Lung (tissue), 11 donors: ENCODE measurements at regions not wholly inside any gene's neighbourhood (a gene's known extent, or its start where the extent isn't known, plus 50 kb on each side); places are given as distances from the start of the nearest gene placed in this dataset.

Experiments used
- ATAC-seq: fragments of 200-7000 bp; cut with Tn5 transposase; one replicate; pipeline ENCODE4 v1.9.1; 2020; ENCODE audit warnings: moderate number of reproducible peaks; ENCODE audit not compliant: insufficient read depth, low FRiP score
- DNase-seq, 3 donors: peaks; one replicate each; pipeline ENCODE4 v3.0.0-alpha.2; 2013 to 2017
- H3K27ac ChIP-seq, 2 donors: one replicate each; pipeline ENCODE4 v1.5.1; 2013; ENCODE audit warnings: mild to moderate bottlenecking in 2 of 2, moderate library complexity in 2 of 2, control low read depth in 1 of 2, inconsistent platforms in 1 of 2, low read depth in 1 of 2, low read length in 1 of 2
- H3K27me3 ChIP-seq, 3 donors: one replicate each; pipeline ENCODE4 v1.5.1; 2013; ENCODE audit warnings: low read length in 2 of 3; ENCODE audit not compliant: control insufficient read depth in 3 of 3, insufficient read depth in 3 of 3
- H3K36me3 ChIP-seq, 4 donors: one replicate each; pipeline ENCODE4 v1.5.1; 2013; ENCODE audit warnings: low read length in 4 of 4, mild to moderate bottlenecking in 1 of 4, moderate library complexity in 1 of 4; ENCODE audit not compliant: control insufficient read depth in 4 of 4, insufficient read depth in 4 of 4
- H3K4me1 ChIP-seq, 5 donors: one replicate each; pipeline ENCODE4 v1.5.1; 2013; ENCODE audit warnings: low read length in 5 of 5, mild to moderate bottlenecking in 2 of 5, moderate library complexity in 1 of 5; ENCODE audit not compliant: control insufficient read depth in 5 of 5, insufficient read depth in 5 of 5
- H3K4me3 ChIP-seq: one replicate; pipeline ENCODE4 v1.5.1; 2013; ENCODE audit warnings: mild to moderate bottlenecking, control low read depth, moderate library complexity
- H3K9ac ChIP-seq, 2 donors: one replicate each; pipeline ENCODE4 v1.5.1; 2013; ENCODE audit warnings: low read length in 2 of 2, control low read depth in 1 of 2; ENCODE audit not compliant: insufficient read depth in 1 of 2
- H3K9me3 ChIP-seq, 4 donors: one replicate each; pipeline ENCODE4 v1.5.1; 2013; ENCODE audit warnings: low read length in 3 of 4, mild to moderate bottlenecking in 1 of 4, moderate library complexity in 1 of 4; ENCODE audit not compliant: control insufficient read depth in 4 of 4, insufficient read depth in 3 of 4
- CTCF ChIP-seq: IDR thresholded peaks from 2 replicates; pipeline ENCODE4 v1.5.1; 2012; ENCODE audit warnings: mild to moderate bottlenecking; ENCODE audit errors: control extremely low read depth, extremely low read depth
- WGBS, 2 donors: extraction: QIAGEN DNeasy Blood & Tissue Kit; methylation state at CpG; one replicate each; pipeline ENCODE4 v1.1.7; 2013; 5-methylcytosine and 5-hydroxymethylcytosine counted together
- donor health status: control.
- donor health status: control.
- donor health status: Bipolar disorder and iron deficiency.
- donor health status: healthy.
- donor health status: DM: yes; HTN: yes; CAD: no.

- peaks cover 0 to 43% (median 10%) of the 10 kb centered on the region in 5 donors for H3K4me1 ChIP-seq
- ATAC-seq = no peak
- H3K27me3 ChIP-seq = no peaks in the 10 kb centered on the region
- peak overlapping the region in 1 of 2 donors; percentile 24 for H3K9ac ChIP-seq
- 63 to 68% methylated on average over 3 of the region's 3 CpGs for WGBS, 2 donors
- TF ChIP-seq CTCF = no peak
- peak; percentile 83 to 94 (median 93) for DNase-seq
- no peaks in the 10 kb centered on the region for H3K36me3 ChIP-seq
- H3K27ac ChIP-seq = peak overlapping the region; percentile 30 to 79
- H3K4me3 ChIP-seq = no peak overlapping the region
- no peaks in the 10 kb centered on the region for H3K9me3 ChIP-seq
These were observed 390.3 kb downstream of the SPRY1 start for GRCh38 chr4:123786920-123787319.

- WGBS, 2 donors = 95 to 96% methylated on average over 4 of the region's 4 CpGs
- ATAC-seq (no peak), DNase-seq (peak in 1 of 3 donors; percentile 22)
- no peaks in the 10 kb centered on the region for H3K27me3 ChIP-seq
- H3K9me3 ChIP-seq = no peaks in the 10 kb centered on the region
- H3K27ac ChIP-seq = peak overlapping the region; percentile 29 to 62
- no peak overlapping the region for H3K4me3 ChIP-seq
- peaks cover 0 to 43% (median 10%) of the 10 kb centered on the region in 5 donors for H3K4me1 ChIP-seq
- TF ChIP-seq CTCF = no peak
- H3K36me3 ChIP-seq = no peaks in the 10 kb centered on the region
- no peak overlapping the region for H3K9ac ChIP-seq
These were observed 391.0 kb downstream of the SPRY1 start for GRCh38 chr4:123787512-123788080.

- no peak for TF ChIP-seq CTCF
- H3K4me1 ChIP-seq = peaks cover 0 to 43% (median 10%) of the 10 kb centered on the region in 5 donors
- no peak overlapping the region for H3K27ac ChIP-seq
These were observed 392.0 kb downstream of the SPRY1 start for GRCh38 chr4:123788577-123788976.

DNA sequence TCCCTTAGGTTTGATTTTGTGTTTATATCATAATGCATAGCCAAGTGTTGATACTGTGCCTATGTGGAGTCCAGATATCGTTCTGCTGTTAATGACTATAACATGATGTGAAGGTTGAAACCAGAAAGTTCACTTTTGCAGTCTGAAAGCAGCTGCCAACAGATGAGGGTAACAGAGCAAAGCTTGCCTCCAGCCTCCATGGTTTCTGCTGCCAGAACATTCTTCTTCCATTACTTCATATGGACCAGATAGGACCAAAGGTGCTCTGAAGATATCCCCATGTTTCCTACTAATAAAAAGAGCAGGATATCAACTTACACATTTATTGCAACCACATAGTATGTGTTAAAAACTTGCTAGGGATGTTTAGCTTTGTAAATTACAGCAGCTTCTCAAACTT lies 394.1 kb downstream of the SPRY1 start:
- 77 to 91% methylated on average over 1 of the region's 1 CpG for WGBS, 2 donors
- Histone ChIP-seq H3K4me1 (peaks cover 0 to 23% (median 8%) of the 10 kb centered on the region in 5 donors), H3K27me3 (no peaks in the 10 kb centered on the region), H3K9ac (no peak overlapping the region), H3K4me3 (no peak overlapping the region), H3K36me3 (no peaks in the 10 kb centered on the region), H3K9me3 (no peaks in the 10 kb centered on the region), H3K27ac (no peak overlapping the region)
- DNase-seq (no peak), ATAC-seq (no peak)
- TF ChIP-seq CTCF = no peak

More at GRCh38 chr4:123788577-123788976, 392.0 kb downstream of the SPRY1 start:
- H3K27me3 ChIP-seq = no peaks in the 10 kb centered on the region
- DNase-seq (peak in 2 of 3 donors; percentile 33 to 61), ATAC-seq (no peak)
- H3K9me3 ChIP-seq = no peaks in the 10 kb centered on the region
- no peaks in the 10 kb centered on the region for H3K36me3 ChIP-seq
- no peak overlapping the region for H3K4me3 ChIP-seq
- no peak overlapping the region for H3K9ac ChIP-seq
